Embryonic facial prominence (tissue), 1 donor: ENCODE measurements at regions not wholly inside any gene's neighbourhood (a gene's known extent, or its start where the extent isn't known, plus 50 kb on each side); places are given as distances from the start of the nearest gene placed in this dataset.

ENCODE experiments used
- DNase-seq: peaks from one replicate; pipeline ENCODE4 v3.0.0-alpha.2; 2016; ENCODE audit errors: extremely low spot score

DNA sequence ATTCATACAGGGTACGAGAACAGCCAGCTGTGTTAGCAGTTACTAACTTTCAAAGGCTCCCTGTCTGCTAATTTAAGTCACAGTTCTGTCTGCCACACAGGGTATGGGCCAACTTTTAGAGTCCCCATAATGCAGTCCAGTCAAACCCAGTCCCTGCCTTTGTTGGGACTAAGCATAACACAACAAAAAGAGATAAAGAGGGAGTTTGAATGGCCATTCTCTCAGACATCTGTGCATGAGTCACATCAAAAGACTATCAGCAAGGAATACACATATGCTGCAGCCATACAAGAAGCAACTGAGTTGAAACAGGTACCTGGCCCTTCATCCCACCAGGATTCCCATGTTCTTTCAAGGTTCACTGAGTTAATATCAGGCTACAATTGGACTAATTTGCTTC is 744.5 kb upstream of the C9orf72 start:
- no peak for DNase-seq

DNA sequence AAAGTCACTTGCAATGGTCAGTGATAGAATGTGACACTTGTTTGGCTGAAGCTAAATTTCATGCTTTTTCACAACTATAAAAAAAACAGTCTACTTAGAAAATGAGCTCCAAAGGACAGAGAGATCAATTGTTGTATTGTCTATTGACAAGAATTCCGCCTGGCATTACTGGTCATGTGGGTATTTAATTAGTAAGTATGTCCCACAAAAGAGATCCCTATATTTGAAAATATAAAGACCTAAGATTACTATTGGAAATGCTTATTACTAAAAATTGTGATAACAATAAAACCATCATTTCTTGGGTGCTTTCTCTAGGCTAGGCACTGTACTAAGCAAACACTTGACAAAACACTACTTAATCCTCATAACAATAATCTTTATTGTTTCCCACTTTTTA is 745.2 kb upstream of the C9orf72 start:
- no peak for DNase-seq

DNA sequence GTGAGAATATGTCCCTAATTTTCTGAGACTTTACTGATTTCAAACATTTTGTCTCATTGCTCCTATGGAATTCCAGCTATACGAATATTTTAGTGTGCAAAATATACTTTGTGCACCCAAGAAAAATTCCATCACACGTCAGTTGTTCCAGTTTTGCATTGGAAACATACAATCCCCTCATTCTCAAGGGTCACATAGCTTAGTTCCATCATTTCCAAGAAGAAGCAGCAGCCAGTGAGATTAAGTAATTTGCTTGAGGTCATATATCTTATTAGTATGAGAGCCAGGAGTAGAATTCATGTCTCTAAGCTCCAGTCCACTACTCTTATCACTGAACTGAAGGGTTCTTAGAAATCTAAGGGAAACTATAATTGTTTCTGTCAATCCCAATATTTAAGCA is 746.7 kb upstream of the C9orf72 start:
- DNase-seq, result no peak

- DNase-seq, result no peak
These were observed 747.3 kb upstream of the C9orf72 start for GRCh38 chr9:28320616-28321015.

- no peak for DNase-seq
These were observed 756.0 kb upstream of the C9orf72 start for GRCh38 chr9:28329323-28329722.

GRCh38 chr9:28332648-28333047 is 759.4 kb upstream of the C9orf72 start:
- DNase-seq, result no peak

DNA sequence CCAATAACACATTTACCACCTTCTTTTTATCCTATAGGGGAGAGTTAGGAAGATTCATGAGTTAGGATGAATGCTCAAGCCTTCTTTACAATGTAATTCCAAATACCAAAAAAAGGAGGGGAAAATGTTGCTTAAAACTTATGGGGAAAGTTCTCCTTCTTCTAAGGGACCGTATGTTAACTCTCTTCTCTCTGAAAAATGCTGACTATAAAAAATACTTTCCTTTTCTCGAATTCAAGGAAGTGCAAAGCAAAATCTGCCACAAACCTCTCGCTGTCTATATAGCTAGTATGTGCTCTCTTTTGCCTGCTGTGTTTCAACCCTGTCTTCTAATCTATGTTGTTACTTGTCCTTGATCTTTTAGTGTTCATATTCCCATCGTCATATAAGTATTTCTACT is 768.6 kb upstream of the C9orf72 start:
- no peak for DNase-seq

GRCh38 chr9:28342815-28343338 is 769.6 kb upstream of the C9orf72 start:
- no peak for DNase-seq

DNA sequence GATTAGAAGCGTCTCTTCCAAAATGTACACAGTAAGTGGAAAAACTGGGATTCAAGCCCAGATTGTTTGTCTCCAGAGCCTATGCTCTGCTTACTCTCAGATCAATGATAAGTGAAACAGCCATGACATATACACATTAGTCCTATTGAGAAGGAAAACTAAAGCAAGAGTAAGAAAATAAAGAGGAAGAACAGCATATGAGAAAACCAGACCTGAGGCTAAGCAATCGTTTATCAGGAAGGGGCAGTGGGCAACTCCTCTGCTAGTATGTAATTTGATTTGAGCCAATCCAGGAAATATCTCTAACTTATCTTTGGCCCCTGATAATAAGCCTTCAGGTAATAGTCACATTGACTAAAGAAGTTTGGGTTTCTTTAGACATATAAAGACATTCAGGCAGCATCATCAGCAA is 789.9 kb upstream of the C9orf72 start:
- DNase-seq, result no peak

- no peak for DNase-seq
These were observed 791.8 kb upstream of the C9orf72 start for GRCh38 chr9:28365020-28365640.

DNA sequence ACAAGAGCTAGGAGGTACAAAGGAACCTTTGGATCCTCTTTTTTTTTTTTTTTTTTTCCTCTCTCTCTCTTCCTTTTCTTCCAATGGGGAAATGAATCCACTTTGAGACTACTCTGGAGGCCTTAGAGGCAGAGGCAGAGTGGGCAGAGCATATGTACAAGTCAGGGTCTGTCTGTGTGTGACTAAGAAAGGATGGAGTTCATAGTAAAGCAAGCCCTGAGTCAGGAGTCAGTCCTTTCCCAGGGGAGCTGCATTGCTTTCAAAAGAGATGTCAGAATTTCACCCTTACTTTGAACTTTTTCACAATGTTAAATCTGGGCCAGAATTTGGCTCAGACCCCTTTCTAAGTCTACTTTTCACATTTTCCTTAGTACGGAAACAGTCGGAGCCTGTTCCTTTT is 792.4 kb upstream of the C9orf72 start:
- DNase-seq, result no peak

- no peak for DNase-seq
These were observed 805.0 kb upstream of the C9orf72 start for GRCh38 chr9:28378231-28378630.

DNA sequence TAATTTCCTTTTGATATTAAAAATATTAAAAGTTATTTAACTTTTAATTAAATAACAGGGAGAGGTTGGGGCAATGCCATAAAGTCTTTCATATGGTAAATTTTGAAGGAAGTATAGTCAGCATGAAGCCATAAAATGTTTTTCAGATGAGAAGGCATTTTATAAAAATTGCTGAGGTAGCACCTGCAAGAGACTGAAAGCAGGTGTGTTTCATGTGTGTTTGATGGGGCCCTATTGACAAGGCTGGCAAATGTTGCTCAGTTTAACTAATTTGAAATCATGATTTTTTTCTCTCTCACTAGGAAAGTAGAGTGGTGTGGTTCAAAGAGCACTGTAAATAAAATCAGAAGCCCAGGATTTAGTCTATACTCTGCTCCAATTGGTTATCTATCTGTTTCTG is 805.8 kb upstream of the C9orf72 start:
- no peak for DNase-seq

DNA sequence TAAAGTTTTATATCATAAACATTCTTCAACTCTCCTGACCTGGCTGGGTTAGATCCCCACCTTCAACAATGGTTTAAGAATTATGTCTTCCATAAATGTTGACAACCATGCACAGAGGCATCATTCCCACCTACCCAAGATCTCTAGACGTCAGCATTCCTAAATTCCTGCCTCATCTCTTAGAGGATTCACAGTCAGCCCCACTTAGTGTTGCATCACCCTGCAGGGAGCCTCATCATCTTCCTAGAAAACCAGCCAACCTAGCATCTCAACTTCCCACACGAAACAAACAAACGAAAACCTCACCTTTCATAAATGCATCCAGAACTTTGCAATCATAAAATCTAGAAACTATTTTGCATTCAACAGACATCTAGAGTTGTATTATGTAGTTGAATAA is 816.1 kb upstream of the C9orf72 start:
- DNase-seq, result no peak

DNA sequence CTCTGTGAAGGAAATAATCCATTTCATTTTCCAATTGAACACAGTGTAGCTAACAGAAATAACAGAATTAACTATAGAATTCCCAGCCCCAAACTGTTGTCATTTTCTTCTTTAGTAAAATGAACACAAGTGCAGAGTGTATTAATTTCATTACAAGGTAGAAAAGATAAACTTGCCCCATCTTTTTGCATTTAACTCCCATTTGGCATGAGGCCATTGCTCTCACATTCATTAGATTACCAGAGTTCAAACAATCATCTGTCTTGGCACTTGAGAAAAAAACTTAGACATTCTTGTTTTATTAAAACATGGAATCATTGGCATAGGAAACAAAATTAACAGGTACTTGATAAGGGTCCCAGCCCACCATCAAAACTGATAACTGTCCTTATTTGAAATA is 821.5 kb upstream of the C9orf72 start:
- DNase-seq, result no peak

- no peak for DNase-seq
These were observed 822.8 kb upstream of the C9orf72 start for GRCh38 chr9:28396058-28396457.

- DNase-seq, result no peak
These were observed 834.1 kb upstream of the C9orf72 start for GRCh38 chr9:28407351-28407750.

GRCh38 chr9:28409919-28410318 is 836.6 kb upstream of the C9orf72 start:
- DNase-seq, result no peak

DNA sequence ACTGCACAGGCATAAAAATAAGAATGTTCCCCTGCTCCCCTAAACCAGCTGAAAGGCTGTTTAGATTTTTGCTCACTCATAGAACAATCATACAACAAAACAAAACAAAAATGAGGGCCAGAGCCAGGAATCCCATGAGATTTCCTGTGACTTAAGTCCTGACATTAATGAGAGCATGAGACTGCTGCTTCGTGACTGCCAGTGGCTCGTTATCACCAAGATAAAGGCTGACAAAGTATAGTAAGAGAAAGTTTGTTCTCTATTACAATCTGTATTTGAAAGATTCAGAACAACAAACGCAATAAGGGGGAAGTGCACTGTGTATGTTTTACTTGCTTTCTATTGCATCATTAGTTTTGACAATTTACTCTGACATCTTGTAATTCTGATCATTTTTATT is 837.1 kb upstream of the C9orf72 start:
- DNase-seq, result no peak

DNA sequence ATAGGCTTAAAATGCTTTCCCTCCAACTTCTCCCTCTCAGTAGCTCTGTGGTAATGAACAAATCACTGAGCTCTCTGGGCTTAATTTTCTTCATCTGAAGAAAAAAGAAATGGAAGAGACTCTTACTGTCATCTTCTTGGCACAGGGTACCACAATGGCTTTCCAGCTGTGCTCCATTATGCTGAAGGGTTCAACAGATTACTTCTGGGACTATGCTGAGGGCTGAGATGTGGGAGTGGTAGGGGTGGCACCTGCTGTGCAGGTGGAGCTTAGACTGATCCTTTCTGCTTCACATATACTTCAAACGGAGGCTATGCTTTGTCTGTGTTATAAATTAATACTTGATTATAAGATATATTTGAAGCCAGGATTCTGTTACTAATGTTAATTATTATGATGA is 840.2 kb upstream of the C9orf72 start:
- no peak for DNase-seq

DNA sequence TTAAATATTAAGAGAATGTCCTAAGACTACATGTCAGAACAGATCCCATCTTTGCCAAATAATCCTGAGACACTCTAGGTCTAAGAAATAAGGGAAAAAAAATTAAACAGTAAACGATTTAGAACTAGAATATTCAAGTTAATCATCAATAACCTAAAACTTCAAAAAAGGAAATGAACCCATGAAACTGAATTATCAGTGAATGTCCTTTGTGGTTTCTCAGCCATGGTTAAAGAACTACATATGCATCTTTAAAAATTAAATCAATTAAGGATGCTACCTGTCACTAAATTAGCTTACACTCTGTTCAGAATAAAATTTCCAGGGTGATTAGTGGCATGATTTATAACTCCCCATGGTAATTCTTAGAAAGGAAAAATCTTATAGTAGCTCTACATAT is 850.0 kb upstream of the C9orf72 start:
- no peak for DNase-seq

- DNase-seq, result no peak
These were observed 862.2 kb upstream of the C9orf72 start for GRCh38 chr9:28435456-28435855.

DNA sequence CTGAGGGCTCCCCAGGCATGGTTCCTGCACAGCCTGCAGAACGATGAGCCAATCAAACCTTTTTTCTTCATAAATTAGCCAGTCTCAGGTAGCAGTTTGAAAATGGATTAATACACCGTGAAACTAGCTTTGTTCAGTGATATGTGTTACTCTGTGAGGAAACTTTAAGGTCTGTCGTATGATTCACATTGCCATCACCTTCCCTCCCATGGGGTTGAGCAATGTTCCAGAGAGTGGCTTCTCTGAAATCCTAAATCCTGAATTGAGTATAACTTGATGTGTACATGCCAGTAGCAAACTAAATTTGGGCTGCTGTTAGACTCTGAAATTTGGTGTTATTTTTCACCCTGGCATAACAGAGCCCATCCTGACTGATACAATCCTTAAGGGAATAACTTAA is 866.4 kb upstream of the C9orf72 start:
- no peak for DNase-seq

DNA sequence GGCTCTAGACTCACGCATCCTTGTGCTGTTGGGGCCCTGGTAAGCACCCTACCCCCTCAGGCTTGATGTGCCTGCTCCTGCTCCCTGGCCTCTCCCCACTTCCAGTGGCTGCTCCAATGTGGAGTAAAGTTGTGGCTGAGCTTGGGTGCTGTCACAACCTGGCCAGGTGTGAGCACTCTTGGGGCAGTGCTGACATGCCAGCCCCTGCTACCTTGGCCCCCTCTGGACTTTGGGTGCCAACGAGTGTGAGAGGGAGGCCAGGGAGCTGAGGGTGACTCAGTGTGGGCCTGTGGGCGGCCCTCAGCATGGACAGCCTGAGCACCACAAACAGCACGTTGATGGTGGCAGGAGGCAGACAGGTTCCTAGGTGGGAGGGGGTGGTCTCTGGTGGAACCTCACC is 870.2 kb upstream of the C9orf72 start:
- no peak for DNase-seq
